ENCODE measurements at regions not wholly inside any gene's neighbourhood (a gene's known extent, or its start where the extent isn't known, plus 50 kb on each side); places are given as distances from the start of the nearest gene placed in this dataset.
"Not testable (repeated sequence)": the region's sequence is repeated elsewhere in the genome, so short reads cannot be mapped to it uniquely, and the experiment has no call there.

DNA sequence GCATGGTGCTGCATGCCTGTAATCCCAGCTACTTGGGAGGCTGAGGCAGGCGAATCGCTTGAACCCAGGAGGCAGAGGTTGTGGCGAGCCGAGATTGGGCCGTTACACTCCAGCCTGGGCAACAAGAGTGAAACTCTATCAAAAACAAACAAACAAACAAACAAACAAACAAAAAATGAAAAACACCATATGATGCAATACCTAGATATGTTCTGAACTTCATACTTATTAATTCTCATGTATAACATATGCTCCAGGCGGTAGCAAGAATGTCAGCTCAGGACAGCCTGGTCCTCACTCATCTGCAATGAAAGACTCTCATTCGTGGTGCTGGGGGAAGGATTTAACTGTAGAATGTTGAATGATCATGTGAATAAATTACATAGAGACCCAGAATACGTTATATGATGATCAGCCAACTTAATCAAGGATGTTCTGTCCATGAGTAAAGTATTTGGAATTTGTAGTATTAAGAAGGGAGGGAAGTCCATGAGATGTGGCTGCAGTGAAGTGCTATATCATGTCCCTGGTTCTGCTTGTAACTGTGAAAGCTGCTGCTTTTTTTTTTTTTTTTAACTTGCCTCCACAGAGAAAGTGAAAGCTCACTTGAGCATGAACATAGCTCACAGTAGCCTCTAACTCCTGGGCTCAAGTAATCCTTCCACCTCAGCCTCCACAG, 206.8 kb downstream of the UQCRFS1 start:
- no peak for DNase-seq

DNA sequence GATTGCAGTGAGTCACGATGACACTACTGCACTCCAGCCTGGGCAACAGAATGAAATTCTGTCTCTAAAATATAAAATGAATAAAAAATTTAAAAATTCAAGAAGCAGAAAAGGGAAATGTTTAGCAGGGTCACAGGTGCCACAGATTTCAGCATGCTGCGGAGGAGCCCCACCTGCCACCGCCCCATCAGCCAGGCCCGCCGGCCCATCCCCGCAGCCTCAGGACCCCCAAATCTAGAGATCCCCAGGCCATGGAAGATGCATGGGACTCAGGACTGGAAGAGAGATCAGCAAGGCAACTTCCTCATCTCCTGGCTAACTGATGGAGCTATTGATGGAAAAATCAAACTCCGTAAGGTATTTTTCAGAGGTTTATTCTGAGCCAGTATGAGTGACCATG, 208.2 kb downstream of the UQCRFS1 start:
- no peak for DNase-seq

- DNase-seq: no peak
These were observed 209.1 kb downstream of the UQCRFS1 start for GRCh38 chr19:29003641-29004409.

DNA sequence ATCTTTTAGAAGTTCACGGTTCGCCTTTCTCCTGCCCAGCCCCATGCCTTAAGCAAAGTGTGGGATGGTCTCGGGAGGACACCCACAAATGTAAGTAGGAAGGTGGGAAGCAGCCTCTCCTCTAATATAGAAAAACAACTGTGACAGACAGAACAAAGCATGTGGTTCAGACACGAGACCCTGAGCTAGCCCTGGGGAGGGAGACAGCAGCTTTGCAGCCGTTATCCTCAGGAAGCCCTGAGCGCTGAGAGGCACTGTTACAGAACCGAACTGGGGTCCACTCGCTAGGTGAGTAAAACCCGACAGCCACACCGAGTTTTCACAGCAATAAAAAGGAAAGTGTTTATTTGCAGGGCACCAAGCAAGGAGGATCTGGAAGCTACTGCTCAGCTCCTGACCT, 210.6 kb downstream of the UQCRFS1 start:
- no peak for DNase-seq

DNA sequence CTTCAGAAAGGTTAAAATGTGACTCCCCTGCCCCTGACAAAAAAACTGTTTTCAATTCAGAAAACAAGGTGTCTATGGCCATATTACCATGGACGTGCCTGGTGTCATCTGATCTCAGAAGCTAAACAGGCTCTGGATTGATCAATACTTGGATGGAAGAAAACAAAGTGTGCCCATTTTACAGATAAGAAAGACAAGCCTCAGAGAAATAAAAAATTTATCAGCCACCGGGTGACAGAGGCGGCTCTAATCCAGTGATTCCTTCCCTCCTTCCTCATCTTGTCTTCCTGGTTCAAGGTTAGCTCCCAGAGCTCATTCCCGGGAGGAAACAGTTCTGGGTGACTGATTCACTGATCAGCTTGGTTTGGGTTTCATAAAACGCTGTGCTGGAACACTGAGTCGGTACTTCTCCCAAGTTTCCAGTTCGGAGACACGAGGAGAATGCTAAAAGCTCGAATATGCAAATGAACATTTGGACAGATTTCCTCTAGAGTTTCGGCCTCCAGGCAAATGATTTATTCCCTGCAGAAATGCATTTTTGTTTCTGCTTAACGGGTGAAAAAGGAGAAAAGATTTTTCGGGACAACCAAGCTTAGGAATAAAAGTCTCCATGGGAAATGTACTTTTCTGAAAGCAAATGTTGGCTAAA, 211.2 kb downstream of the UQCRFS1 start:
- DNase-seq: no peak

DNA sequence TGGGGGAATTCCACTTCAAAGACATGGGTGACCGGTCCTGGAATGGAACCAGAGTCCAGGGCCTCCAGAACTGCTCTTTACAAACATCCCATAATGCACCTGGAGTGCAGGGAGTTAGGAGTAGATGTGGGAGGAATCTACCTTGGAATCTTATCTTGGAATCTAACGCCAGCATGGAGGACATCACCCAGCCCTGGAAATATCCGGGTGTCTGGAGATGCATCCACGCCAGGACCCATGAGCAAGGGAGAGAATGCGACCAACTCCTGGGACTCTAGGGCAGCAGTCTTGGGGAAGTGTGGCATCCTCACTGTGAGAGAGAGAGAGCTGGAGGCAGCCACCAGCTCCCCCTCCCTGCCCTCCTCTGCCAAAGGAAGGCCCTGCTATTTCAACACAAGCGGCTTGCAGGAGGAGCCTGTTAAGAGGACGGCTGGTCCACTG, 211.8 kb downstream of the UQCRFS1 start:
- no peak for DNase-seq

DNA sequence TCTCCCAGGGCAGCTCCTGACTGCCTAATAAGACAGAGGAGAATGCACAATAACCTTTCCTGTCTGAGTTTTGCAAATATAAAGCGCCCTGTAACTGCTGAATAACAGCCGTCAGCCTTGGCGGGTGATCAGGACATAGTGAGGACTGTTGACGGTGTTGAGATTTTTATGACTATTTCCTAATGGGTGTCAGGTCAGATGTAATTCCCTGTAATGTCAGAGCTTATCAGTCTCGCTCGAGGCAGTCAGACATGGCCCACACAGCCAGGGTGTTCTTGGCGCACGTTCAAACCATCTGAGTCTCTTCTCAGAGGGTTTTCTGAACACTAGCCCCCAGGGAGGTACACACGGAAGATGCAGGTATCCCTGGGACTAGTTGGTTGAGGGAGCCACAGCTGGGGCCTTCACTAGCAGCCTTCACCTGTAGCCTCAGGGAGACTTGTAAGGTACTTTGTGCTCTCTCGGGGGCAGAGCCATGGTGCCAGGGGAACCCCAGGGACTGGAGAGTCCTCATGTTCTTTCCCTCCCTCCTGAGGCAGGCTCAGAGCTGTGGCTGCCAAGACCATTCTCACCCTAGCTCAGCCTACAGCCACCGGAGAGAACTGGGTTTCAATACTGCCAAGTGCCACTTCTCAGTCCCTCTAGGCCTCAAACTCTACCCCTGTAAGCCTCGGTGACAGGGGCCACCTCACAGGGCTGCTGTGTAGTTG, 213.1 kb downstream of the UQCRFS1 start:
- no peak for DNase-seq

DNA sequence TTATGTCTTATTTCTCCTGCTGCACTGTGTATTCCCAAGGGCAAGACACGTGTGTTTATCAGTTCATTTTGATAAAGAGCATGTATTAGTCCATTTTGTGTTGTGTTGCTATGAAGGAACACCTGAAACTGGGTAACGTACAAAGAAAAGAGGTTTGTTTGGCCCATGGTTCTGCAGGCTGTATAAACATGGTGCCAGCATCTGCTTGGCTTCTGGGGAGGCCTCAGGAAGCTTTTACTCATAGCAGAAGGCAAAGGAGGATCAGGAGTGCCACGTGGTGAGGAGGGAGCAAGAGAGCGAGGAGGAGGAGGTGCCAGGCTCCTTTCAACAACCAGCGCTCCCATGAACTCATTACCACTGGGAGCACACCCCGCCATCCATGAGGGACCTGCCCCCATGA, 214.0 kb downstream of the UQCRFS1 start:
- no peak for DNase-seq

- not testable (repeated sequence) for DNase-seq
These were observed 215.1 kb downstream of the UQCRFS1 start for GRCh38 chr19:28997866-28998265.

GRCh38 chr19:28990522-28990921, 222.4 kb downstream of the UQCRFS1 start:
- no peak for DNase-seq

DNA sequence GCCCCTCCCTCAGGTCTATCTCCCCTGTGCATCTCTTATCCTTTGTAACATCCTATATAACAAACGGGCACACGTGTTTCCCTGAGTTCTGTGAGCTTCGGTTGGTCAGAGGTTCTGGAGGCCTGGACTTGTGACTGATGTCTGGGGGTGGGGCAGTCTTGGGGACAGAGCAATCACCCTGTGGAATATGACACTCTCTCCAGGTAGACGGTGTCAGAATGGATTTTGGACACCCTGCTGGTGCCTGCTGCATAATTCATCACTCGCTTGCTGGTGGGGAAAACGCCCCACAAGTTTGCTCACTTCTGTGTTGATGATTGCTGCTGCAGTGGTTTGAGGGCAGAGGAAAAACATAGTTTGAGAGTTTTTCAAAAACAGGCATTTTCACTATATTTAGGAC, 223.2 kb downstream of the UQCRFS1 start:
- no peak for DNase-seq

DNA sequence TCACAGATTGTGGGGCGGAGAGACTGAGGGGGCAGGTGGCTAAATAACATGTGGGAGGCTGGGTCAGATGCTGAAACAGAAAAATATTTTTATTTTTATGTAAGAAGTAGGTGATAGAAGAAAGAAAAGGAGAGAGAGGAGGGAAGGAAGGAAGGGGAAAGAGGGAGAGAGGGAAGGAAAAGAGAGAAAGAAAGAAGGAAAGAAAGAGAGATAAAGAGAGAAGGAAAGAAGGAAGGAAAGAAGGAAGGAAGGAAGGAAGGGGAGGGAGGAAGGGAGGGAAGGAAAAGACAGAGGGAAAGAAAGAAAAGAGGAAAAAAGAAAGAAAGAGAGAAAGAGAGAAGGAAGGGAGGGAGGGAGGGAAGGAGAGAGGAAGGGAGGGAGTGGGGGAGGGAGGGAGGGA, 224.9 kb downstream of the UQCRFS1 start:
- DNase-seq: no peak

- DNase-seq: no peak
These were observed 225.8 kb downstream of the UQCRFS1 start for GRCh38 chr19:28987177-28987576.

DNA sequence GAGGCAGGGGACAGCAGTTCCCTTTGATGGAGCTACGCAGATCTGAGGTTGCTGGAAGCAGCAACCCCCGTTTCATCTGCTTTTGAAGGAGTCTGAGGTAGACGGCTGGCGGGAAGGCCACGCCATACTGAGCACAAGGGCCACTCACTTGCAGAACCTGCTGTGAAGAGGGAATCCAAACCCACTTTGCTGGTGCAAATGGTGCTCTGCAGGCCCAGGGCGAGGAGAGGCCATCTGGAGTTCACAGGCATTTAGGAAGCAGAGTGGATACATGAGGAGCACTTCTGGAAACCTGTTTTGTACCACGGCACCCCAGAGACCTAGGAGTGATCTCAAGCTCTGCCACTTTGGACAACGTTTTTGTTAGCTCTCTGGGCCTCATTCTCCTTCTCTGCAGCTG, 227.8 kb downstream of the UQCRFS1 start:
- DNase-seq: no peak

DNA sequence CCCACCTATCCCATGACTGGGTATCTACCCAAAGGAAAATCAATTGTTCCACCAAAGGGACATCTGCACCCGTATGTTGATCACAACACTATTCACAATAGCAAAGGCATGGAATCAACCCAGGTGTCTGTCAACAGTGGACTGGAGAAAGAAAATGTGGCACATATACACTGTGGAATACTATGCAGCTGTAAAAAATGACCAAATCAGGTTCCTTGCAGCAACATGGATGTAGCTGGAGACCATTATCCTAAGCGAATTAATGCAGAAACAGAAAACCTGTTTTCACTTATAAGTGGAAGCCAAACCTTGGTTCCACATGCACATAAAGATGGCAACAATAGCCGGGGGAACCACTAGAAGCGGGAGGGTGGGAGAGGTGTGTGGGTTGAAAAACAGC, 228.6 kb downstream of the UQCRFS1 start:
- DNase-seq: no peak

- no peak for DNase-seq
These were observed 229.5 kb downstream of the UQCRFS1 start for GRCh38 chr19:28983430-28983829.

DNA sequence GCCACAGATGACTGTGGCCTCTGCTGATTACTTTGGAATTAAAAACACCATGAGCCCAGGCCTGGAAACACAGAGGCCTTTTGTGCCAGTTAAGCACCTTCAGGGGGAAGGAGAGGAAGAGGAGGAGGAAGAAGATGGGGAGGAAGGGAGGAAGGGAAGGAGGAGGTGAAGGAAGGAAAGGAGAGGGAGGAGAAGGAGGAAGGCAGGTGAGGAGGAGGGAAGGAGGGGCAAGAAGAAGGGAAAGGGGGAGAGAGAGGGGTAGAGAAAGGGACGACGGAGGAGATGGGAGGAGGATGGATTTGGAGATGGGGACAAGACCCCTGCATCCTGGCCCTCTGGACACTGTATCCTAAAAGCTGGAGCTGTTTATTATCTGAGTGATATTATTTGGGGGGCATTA, 231.0 kb downstream of the UQCRFS1 start:
- DNase-seq: no peak

- no peak for DNase-seq
These were observed 231.4 kb downstream of the UQCRFS1 start for GRCh38 chr19:28981518-28981917.

DNA sequence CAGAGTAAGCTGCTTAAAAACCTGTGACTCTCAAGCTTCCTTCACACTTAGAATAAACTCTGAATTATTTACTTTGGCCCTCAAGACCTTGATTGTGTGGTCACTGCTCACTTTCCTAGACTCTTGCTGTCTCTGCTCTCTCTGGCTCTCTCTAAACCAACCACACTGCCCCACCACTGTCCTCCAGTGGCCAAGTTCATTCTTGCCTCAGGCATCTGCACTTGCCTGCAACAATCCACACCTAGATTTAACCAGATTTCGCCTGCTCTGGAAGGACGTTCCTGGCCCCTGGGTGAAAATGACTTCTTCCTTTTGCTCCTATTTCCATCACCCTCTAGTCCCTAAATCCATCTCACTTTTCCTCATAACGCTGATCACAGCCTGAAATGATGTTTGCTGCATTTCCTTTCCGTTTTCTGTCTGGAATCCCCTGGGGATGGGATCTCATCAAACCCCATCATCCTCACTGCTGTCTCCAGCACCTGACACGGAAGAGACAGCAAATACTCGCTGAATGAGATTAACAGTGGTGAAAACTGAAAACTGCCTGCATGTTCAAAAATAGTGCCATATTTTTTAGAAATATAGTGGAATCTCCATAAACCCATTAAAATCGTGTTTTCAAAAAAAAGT, 232.6 kb downstream of the UQCRFS1 start:
- DNase-seq: peak; percentile 55

DNA sequence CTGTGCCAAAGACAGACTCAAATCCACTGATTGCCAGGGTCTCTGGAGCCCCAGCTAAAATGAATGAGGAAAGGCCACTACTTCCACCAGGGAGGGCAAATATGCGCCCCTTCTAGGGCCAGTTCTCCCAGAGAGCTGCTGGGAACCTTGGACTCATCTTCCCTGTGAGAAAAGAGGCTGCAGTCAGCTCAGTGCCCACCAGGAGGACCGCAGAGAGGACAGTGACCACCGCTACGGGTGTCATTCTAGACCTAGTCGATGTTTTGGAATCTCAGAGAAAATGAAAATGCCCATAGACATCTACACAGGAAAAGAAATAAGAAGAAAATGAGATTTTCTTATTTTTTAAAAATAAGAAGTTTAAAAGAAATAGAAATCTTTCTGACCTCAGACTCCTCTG, 235.1 kb downstream of the UQCRFS1 start:
- peak; percentile 58 for DNase-seq

GRCh38 chr19:28972058-28972852, 240.7 kb downstream of the UQCRFS1 start:
- DNase-seq: peak; percentile 12

DNA sequence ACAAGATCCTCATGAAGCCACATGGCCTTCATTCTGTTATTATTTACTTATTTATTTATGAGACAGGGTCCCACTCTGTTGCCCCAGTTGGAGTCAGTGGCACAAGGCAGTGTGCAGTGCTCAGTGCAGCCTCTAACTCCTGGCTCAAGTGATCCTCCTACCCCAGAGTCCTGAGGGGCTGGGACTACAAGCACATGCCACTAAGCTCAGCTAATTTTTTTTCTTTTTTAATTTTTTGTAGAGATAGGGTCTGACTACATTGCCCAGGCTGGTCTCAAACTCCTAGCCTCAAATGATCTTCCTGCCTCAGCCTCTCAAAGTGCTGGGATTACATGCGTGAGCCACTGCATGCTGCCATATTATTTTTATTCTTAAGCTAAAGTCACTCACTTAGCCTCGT, 241.4 kb downstream of the UQCRFS1 start:
- no peak for DNase-seq
